ENCODE measurements at regions not wholly inside any gene's neighbourhood (a gene's known extent, or its start where the extent isn't known, plus 50 kb on each side); places are given as distances from the start of the nearest gene placed in this dataset.

DNA sequence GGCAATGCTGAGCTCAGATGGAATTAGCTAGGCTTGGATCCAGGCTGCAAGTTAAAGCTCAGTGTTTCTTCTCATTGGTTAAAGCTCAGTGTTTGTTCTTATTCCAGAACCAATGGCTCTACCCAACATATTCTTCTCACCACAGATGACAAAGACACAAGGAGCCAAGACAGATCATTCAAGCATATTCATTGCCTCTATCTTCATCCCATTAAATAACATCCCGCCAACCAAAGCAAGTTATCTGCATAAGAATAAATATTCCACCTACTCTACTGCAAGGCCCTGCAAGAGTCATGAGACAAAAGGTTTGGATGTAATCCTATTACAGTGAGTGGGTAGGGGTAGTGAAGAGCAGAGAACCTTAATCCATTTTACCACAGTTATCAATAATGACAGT, 766.5 kb downstream of the C4orf33 start:
- no TSS peak for BruUV-seq (replicated peaks)
- Histone ChIP-seq H3K4me2 (ENCODE audit: control insufficient read depth, insufficient read depth) (no peak overlapping the region), H3K79me2 (ENCODE audit: control insufficient read depth, insufficient read depth, low read length) (no peaks in the 10 kb centered on the region), H3K27ac (ENCODE audit: control insufficient read depth, insufficient read depth) (no peak overlapping the region), H3K4me3 (no peak overlapping the region), H2AFZ (ENCODE audit: control insufficient read depth, low read depth, low read length) (no peak overlapping the region), H3K27me3 (replicated peaks in 1 of 2; ENCODE audit: control insufficient read depth in 2 of 2, insufficient read depth in 2 of 2, low read length in 1 of 2) (no peaks in the 10 kb centered on the region), H4K20me1 (ENCODE audit: control insufficient read depth, insufficient read depth) (no peaks in the 10 kb centered on the region), H3K36me3 (ENCODE audit: control insufficient read depth in 2 of 2, insufficient read depth in 2 of 2, low read length in 1 of 2) (no peaks in the 10 kb centered on the region), H3K9ac (ENCODE audit: control insufficient read depth, insufficient read depth, low read length) (no peak overlapping the region), H3K9me3 (replicated peaks; ENCODE audit: control insufficient read depth, insufficient read depth, low read length) (no peaks in the 10 kb centered on the region), H3K4me1 (ENCODE audit: control insufficient read depth, insufficient read depth, low read length) (no peaks in the 10 kb centered on the region)
- TF ChIP-seq, protein P1, sequence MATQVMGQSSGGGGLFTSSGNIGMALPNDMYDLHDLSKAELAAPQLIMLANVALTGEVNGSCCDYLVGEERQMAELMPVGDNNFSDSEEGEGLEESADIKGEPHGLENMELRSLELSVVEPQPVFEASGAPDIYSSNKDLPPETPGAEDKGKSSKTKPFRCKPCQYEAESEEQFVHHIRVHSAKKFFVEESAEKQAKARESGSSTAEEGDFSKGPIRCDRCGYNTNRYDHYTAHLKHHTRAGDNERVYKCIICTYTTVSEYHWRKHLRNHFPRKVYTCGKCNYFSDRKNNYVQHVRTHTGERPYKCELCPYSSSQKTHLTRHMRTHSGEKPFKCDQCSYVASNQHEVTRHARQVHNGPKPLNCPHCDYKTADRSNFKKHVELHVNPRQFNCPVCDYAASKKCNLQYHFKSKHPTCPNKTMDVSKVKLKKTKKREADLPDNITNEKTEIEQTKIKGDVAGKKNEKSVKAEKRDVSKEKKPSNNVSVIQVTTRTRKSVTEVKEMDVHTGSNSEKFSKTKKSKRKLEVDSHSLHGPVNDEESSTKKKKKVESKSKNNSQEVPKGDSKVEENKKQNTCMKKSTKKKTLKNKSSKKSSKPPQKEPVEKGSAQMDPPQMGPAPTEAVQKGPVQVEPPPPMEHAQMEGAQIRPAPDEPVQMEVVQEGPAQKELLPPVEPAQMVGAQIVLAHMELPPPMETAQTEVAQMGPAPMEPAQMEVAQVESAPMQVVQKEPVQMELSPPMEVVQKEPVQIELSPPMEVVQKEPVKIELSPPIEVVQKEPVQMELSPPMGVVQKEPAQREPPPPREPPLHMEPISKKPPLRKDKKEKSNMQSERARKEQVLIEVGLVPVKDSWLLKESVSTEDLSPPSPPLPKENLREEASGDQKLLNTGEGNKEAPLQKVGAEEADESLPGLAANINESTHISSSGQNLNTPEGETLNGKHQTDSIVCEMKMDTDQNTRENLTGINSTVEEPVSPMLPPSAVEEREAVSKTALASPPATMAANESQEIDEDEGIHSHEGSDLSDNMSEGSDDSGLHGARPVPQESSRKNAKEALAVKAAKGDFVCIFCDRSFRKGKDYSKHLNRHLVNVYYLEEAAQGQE (IDR thresholded peaks at IDR 0.05; ENCODE audit: low read depth, low read length), result no peak
- TF ChIP-seq RAD21 (IDR thresholded peaks at IDR 0.05; ENCODE audit: insufficient read depth, low read depth, low read length) (no peak), IKZF2 (IDR thresholded peaks at IDR 0.05) (no peak), CHD4 (IDR thresholded peaks at IDR 0.05) (no peak), SMARCA5 (IDR thresholded peaks at IDR 0.05) (no peak)
- SMC1A ChIA-PET (ENCODE audit: uncharacterized antibody, unreplicated experiment), result no interaction called here
- ATAC-seq, result no peak
- RAD21 ChIA-PET (ENCODE audit: unreplicated experiment), result no interaction called here
- WGBS (ENCODE audit: insufficient coverage, insufficient replicate concordance, low lambda C conversion rate, missing lambda C conversion rate), result 39% methylated on average over 1 of the region's 1 CpG
- FAIRE-seq, result no peak
- in situ Hi-C loops (cut with MboI) (no loop called here), intact Hi-C loops (cut with micrococcal nuclease; ENCODE audit: unreplicated experiment) (no loop called here)
- CTCF ChIA-PET, result interaction anchor here (0.6 kb wide), 1 partner anchor 247 kb away, joined by 3 read pairs; no protein-coding TSS in a partner anchor
- POLR2A ChIA-PET, result no interaction called here
- DNase-seq (ENCODE audit: low read depth, low spot score), result no peak

DNA sequence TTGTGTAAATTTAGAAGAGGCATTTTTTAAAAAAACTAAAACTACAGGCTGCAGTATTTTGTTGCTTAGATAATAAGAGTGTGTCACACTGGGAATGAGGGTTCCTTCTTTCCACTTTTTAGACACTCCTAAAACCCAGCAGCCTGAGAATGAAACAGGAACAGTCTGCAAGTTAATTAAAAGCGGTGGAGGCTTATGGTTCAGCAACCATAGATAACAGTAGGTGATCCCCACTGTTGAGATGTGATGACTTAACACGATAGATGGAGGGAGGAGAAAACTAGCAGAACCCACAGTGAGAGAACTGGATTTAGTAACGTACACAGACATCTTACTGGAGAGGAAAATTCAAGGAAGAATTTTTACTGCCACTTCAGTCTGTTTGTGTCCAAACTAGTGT, 767.3 kb downstream of the C4orf33 start:
- FAIRE-seq (no peak), DNase-seq (ENCODE audit: low read depth, low spot score) (no peak), ATAC-seq (no peak)
- TF ChIP-seq LARP7 (IDR thresholded peaks at IDR 0.05), result no peak
- TF ChIP-seq, protein P2, sequence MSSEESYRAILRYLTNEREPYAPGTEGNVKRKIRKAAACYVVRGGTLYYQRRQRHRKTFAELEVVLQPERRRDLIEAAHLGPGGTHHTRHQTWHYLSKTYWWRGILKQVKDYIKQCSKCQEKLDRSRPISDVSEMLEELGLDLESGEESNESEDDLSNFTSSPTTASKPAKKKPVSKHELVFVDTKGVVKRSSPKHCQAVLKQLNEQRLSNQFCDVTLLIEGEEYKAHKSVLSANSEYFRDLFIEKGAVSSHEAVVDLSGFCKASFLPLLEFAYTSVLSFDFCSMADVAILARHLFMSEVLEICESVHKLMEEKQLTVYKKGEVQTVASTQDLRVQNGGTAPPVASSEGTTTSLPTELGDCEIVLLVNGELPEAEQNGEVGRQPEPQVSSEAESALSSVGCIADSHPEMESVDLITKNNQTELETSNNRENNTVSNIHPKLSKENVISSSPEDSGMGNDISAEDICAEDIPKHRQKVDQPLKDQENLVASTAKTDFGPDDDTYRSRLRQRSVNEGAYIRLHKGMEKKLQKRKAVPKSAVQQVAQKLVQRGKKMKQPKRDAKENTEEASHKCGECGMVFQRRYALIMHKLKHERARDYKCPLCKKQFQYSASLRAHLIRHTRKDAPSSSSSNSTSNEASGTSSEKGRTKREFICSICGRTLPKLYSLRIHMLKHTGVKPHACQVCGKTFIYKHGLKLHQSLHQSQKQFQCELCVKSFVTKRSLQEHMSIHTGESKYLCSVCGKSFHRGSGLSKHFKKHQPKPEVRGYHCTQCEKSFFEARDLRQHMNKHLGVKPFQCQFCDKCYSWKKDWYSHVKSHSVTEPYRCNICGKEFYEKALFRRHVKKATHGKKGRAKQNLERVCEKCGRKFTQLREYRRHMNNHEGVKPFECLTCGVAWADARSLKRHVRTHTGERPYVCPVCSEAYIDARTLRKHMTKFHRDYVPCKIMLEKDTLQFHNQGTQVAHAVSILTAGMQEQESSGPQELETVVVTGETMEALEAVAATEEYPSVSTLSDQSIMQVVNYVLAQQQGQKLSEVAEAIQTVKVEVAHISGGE (CRISPR knock-in tag; IDR thresholded peaks at IDR 0.05), result no peak
- TF ChIP-seq JUND (IDR thresholded peaks at IDR 0.05; ENCODE audit: low read depth, low read length), result no peak
- TF ChIP-seq HDAC2 (IDR thresholded peaks at IDR 0.05), result no peak
- TF ChIP-seq RAD51 (IDR thresholded peaks at IDR 0.05), result no peak
- no peak for TF ChIP-seq SREBF2 (IDR thresholded peaks at IDR 0.05; ENCODE audit: low read length)
- no peak overlapping the region for H3K4me2 ChIP-seq (ENCODE audit: control insufficient read depth, insufficient read depth)
- no peaks in the 10 kb centered on the region for H3K36me3 ChIP-seq (ENCODE audit: control insufficient read depth in 2 of 2, insufficient read depth in 2 of 2, low read length in 1 of 2)
- ChIA-PET POLR2A (no interaction called here), RAD21 (ENCODE audit: unreplicated experiment) (no interaction called here), SMC1A (ENCODE audit: uncharacterized antibody, unreplicated experiment) (no interaction called here), CTCF (no interaction called here)
- intact Hi-C loops (cut with micrococcal nuclease; ENCODE audit: unreplicated experiment), result no loop called here
- H3K4me3 ChIP-seq, result no peak overlapping the region
- BruUV-seq (replicated peaks), result no TSS peak
- no peaks in the 10 kb centered on the region for H3K9me3 ChIP-seq (replicated peaks; ENCODE audit: control insufficient read depth, insufficient read depth, low read length)
- H4K20me1 ChIP-seq (ENCODE audit: control insufficient read depth, insufficient read depth), result no peaks in the 10 kb centered on the region
- H3K4me1 ChIP-seq (ENCODE audit: control insufficient read depth, insufficient read depth, low read length), result no peaks in the 10 kb centered on the region
- in situ Hi-C loops (cut with MboI), result no loop called here
- no peaks in the 10 kb centered on the region for H3K79me2 ChIP-seq (ENCODE audit: control insufficient read depth, insufficient read depth, low read length)
- no peaks in the 10 kb centered on the region for H3K27me3 ChIP-seq (replicated peaks in 1 of 2; ENCODE audit: control insufficient read depth in 2 of 2, insufficient read depth in 2 of 2, low read length in 1 of 2)
- 26% methylated on average over 3 of the region's 3 CpGs for WGBS (ENCODE audit: insufficient coverage, insufficient replicate concordance, low lambda C conversion rate, missing lambda C conversion rate)
- no peak overlapping the region for H3K27ac ChIP-seq (ENCODE audit: control insufficient read depth, insufficient read depth)
- H3K9ac ChIP-seq (ENCODE audit: control insufficient read depth, insufficient read depth, low read length), result no peak overlapping the region
- H2AFZ ChIP-seq (ENCODE audit: control insufficient read depth, low read depth, low read length), result no peak overlapping the region

Measured in GM12878 (cell line).